ENCODE measurements at regions not wholly inside any gene's neighbourhood (a gene's known extent, or its start where the extent isn't known, plus 50 kb on each side); places are given as distances from the start of the nearest gene placed in this dataset.

DNA sequence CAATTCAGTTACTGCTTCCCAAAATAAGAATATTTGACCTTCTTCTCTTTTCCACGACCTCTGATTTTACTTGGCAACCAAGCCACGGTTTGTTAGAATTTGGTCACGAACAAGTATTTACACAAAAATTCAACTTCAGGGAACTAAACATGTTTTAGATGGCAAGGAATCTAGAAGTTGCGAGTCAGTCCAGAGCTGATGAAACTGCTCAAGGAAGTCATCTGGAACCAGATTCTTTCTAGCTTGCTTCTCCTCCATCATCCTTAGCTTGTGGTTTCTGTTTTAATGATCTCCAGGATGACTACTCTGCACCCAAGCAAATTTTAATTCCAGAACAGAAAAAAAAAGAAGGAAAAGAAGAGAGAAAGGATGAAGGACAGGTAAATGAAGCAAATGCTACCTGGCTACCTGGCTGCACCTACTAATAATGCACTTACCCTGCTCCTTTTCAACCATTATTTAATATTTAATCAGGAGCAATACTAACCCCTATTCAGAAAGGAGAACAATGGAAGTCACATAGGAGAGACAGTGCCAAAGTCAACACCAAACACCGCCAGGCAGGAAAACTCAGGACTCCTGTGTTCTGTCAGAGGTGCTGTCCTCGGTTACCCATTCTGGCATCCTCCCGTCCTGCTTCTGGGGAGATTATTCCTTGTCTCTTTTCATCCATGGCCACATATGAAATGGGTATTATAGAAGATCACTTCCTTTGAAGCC lies 54.2 kb upstream of the RGS7 start (continued):
- TF ChIP-seq FOS (IDR thresholded peaks at IDR 0.05; ENCODE audit: low read depth, low read length) = no peak

DNA sequence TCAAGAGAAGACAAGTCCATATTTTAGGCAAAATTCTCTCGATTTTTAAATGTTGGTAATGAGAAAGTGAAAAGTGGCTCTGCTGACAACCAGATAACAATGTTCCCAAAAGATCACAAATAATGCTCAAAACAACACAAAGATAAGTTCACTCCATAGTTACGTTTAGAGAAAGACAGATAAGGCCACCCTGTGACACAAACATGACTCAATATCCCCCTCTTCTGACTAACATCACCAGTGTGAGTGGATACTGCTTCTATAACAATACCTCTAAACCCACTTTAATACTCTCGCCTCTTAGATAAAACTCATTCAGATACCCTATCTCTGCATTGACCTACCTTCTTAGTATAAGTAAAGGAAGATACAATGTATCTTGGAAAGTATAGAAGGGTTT lies 51.2 kb upstream of the RGS7 start:
- dilution Hi-C loops (cut with HindIII; ENCODE audit: low sequenced_read_pairs, unreplicated experiment) (no loop called here), in situ Hi-C loops (cut with MboI; ENCODE audit: low sequenced_read_pairs) (no loop called here), intact Hi-C loops (cut with micrococcal nuclease) (loop anchor here (10.0 kb wide), 1 partner anchor 453 kb away; no protein-coding TSS in a partner anchor)
- no peak overlapping the region for H2AFZ ChIP-seq (replicated peaks; ENCODE audit: low read length, poor library complexity)
- H4K8ac ChIP-seq (ENCODE audit: low read depth in 2 of 2, low read length in 2 of 2) = no peak overlapping the region
- TF ChIP-seq RAD21 (IDR thresholded peaks at IDR 0.05; ENCODE audit: low read length) = peak; percentile 38
- TF ChIP-seq FOS (IDR thresholded peaks at IDR 0.05; ENCODE audit: low read depth, low read length) = no peak
- TF ChIP-seq, protein P1, sequence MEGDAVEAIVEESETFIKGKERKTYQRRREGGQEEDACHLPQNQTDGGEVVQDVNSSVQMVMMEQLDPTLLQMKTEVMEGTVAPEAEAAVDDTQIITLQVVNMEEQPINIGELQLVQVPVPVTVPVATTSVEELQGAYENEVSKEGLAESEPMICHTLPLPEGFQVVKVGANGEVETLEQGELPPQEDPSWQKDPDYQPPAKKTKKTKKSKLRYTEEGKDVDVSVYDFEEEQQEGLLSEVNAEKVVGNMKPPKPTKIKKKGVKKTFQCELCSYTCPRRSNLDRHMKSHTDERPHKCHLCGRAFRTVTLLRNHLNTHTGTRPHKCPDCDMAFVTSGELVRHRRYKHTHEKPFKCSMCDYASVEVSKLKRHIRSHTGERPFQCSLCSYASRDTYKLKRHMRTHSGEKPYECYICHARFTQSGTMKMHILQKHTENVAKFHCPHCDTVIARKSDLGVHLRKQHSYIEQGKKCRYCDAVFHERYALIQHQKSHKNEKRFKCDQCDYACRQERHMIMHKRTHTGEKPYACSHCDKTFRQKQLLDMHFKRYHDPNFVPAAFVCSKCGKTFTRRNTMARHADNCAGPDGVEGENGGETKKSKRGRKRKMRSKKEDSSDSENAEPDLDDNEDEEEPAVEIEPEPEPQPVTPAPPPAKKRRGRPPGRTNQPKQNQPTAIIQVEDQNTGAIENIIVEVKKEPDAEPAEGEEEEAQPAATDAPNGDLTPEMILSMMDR (conservative IDR thresholded peaks at IDR 0.05; ENCODE audit: low read depth, low read length) = peak; percentile 29; the same call in 1 of the 2 replicates
- H3K27ac ChIP-seq (ENCODE audit: insufficient read depth, low read length) = no peak overlapping the region
- no peak overlapping the region for H2BK5ac ChIP-seq (ENCODE audit: low read depth, low read length, poor library complexity, severe bottlenecking)
- no peak overlapping the region for H2BK120ac ChIP-seq (ENCODE audit: low read depth, low read length)
- peaks cover 3% of the 10 kb centered on the region; the same call in 1 of the 2 replicates for H3K9me1 ChIP-seq (ENCODE audit: insufficient read depth, low read length)
- H3K14ac ChIP-seq (replicated peaks; ENCODE audit: low read depth, low read length) = no peak overlapping the region
- ChIA-PET CTCF (interaction anchor here (0.6 to 1.3 kb wide), 2 partner anchors 441 to 943 kb away, joined by 3 read pairs; no protein-coding TSS in a partner anchor), POLR2A (ENCODE audit: unreplicated experiment) (no interaction called here)
- no peak overlapping the region for H4K91ac ChIP-seq (ENCODE audit: insufficient read depth, low read depth, low read length)
- H3K9me3 ChIP-seq (ENCODE audit: control insufficient read depth, insufficient read depth, low read length) = no peaks in the 10 kb centered on the region
- no peak overlapping the region for H3K18ac ChIP-seq (ENCODE audit: low read depth, low read length)
- no peaks in the 10 kb centered on the region for H4K20me1 ChIP-seq (ENCODE audit: insufficient read depth, low read length)
- H2BK15ac ChIP-seq (ENCODE audit: low read depth, low read length) = no peak overlapping the region
- ATAC-seq (ENCODE audit: low read depth) (peak; percentile 17; the same call in 1 of the 2 replicates), DNase-seq (peak; percentile 43)
- no peaks in the 10 kb centered on the region for H3K27me3 ChIP-seq (ENCODE audit: control insufficient read depth, insufficient read depth, low read length)
- no peak overlapping the region for H3K4me3 ChIP-seq (ENCODE audit: insufficient read depth, low read depth, low read length)
- no peak overlapping the region for H4K5ac ChIP-seq (ENCODE audit: low read depth, low read length)
- no peak overlapping the region for H3K9ac ChIP-seq (ENCODE audit: low read depth, low read length)
- no peak overlapping the region for H2AK5ac ChIP-seq (ENCODE audit: low read depth, low read length)
- H3K79me1 ChIP-seq (ENCODE audit: low read depth in 1 of 2, low read length in 2 of 2) = no peaks in the 10 kb centered on the region
- no peak overlapping the region for H2AK9ac ChIP-seq (replicated peaks; ENCODE audit: low read depth, low read length, poor library complexity)
- no peaks in the 10 kb centered on the region for H3K4me1 ChIP-seq (ENCODE audit: control insufficient read depth, insufficient read depth, low read length)
- H3K4me2 ChIP-seq (ENCODE audit: low read depth, low read length) = no peak overlapping the region
- 100% methylated on average over 1 of the region's 3 CpGs; no CpG with 5 or more reads in 1 of the 2 experiments for WGBS, 2 experiments (ENCODE audit: extremely low coverage in 2 of 2, insufficient read length in 1 of 2)
- H2BK20ac ChIP-seq (ENCODE audit: low read depth, low read length) = no peak overlapping the region
- no peak overlapping the region for H3K56ac ChIP-seq (ENCODE audit: extremely low read depth, insufficient read depth, low read length)
- no peak overlapping the region for H3K4ac ChIP-seq (ENCODE audit: low read depth, low read length)
- no peak overlapping the region for H3K23ac ChIP-seq (ENCODE audit: low read depth, low read length)
- BruUV-seq (replicated peaks) = no TSS peak
- H3K36me3 ChIP-seq (ENCODE audit: control insufficient read depth, insufficient read depth, low read length) = no peaks in the 10 kb centered on the region
